ENCODE measurements at regions not wholly inside any gene's neighbourhood (a gene's known extent, or its start where the extent isn't known, plus 50 kb on each side); places are given as distances from the start of the nearest gene placed in this dataset.

DNA sequence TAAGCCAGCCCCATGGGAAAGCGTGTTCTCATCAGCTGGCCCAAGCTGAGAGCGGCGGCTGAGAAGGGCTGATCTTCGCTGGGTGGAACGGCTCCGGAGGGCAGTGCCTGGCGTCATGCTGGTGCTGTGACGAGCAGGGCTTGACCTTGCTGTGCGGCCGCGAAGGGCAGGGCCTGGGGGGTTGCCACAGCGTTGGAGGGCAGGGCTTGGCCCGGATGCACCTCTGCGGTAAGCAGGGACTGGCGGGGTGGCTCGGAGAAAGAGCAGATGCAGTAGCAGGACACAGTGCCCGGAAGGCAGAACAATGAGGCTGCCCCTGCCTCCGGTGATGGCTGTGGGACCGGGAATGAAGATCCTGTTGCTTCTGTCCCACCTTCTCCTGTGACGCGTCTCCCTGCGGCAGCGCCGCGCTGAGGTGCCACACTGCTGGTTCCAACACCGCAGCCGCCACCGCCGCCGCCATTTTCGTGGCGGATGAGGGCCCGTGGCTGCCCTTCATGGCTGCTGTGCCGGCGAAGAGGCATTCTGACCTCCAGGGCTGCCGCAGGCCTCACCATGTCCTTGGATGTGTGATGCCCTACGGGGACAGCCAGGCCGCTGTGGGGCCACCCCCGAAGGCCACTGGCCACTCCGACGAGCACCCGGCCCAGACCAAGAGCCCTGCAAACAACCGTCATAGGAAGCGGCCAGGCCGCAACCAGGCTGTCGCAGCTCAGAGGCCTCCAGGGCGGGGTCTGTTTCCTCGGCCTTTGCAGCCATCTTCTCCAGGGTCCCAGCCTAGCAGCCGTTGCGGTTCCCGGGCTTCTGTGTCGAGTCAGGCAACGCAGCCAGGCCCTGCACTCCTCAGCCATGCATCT, 890.5 kb upstream of the CTNND2 start:
- TF ChIP-seq, protein P1, sequence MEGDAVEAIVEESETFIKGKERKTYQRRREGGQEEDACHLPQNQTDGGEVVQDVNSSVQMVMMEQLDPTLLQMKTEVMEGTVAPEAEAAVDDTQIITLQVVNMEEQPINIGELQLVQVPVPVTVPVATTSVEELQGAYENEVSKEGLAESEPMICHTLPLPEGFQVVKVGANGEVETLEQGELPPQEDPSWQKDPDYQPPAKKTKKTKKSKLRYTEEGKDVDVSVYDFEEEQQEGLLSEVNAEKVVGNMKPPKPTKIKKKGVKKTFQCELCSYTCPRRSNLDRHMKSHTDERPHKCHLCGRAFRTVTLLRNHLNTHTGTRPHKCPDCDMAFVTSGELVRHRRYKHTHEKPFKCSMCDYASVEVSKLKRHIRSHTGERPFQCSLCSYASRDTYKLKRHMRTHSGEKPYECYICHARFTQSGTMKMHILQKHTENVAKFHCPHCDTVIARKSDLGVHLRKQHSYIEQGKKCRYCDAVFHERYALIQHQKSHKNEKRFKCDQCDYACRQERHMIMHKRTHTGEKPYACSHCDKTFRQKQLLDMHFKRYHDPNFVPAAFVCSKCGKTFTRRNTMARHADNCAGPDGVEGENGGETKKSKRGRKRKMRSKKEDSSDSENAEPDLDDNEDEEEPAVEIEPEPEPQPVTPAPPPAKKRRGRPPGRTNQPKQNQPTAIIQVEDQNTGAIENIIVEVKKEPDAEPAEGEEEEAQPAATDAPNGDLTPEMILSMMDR (IDR thresholded peaks at IDR 0.05) = no peak
- TF ChIP-seq EZH2 (IDR thresholded peaks at IDR 0.05) = no peak
